Myocyte (in vitro differentiated cells): ENCODE measurements at regions not wholly inside any gene's neighbourhood (a gene's known extent, or its start where the extent isn't known, plus 50 kb on each side); places are given as distances from the start of the nearest gene placed in this dataset.
"Not testable (repeated sequence)": the region's sequence is repeated elsewhere in the genome, so short reads cannot be mapped to it uniquely, and the experiment has no call there.

Experiments
- DNase-seq: peaks from one replicate; pipeline ENCODE4 v3.0.0-alpha.2; 2012; ENCODE audit warnings: low read depth

- no peak for DNase-seq
Measured at GRCh38 chr14:48726080-48726642, 860.0 kb downstream of the RPS29 start.

- DNase-seq: no peak
Measured at GRCh38 chr14:48725051-48725734, 861.0 kb downstream of the RPS29 start.

GRCh38 chr14:48723841-48724495 lies 862.2 kb downstream of the RPS29 start:
- DNase-seq: no peak

- DNase-seq: no peak
Measured at GRCh38 chr14:48714366-48714765, 871.8 kb downstream of the RPS29 start.

- no peak for DNase-seq
Measured at GRCh38 chr14:48710133-48710532, 876.0 kb downstream of the RPS29 start.

GRCh38 chr14:48709277-48709785 lies 876.8 kb downstream of the RPS29 start:
- no peak for DNase-seq

- DNase-seq: no peak
Measured at GRCh38 chr14:48704639-48705038, 881.5 kb downstream of the RPS29 start.

- no peak for DNase-seq
Measured at GRCh38 chr14:48703728-48704467, 882.3 kb downstream of the RPS29 start.

GRCh38 chr14:48697362-48697761 lies 888.8 kb downstream of the RPS29 start:
- not testable (repeated sequence) for DNase-seq

- DNase-seq: no peak
Measured at GRCh38 chr14:48693793-48694192, 892.4 kb downstream of the RPS29 start.

GRCh38 chr14:48690349-48690748 lies 895.8 kb downstream of the RPS29 start:
- DNase-seq: no peak

GRCh38 chr14:48686650-48687049 lies 899.5 kb downstream of the RPS29 start:
- no peak for DNase-seq

GRCh38 chr14:48672506-48672905 lies 913.7 kb downstream of the RPS29 start:
- DNase-seq: no peak

- DNase-seq: no peak
Measured at GRCh38 chr14:48670939-48671338, 915.2 kb downstream of the RPS29 start.

GRCh38 chr14:48665077-48665784 lies 920.9 kb downstream of the RPS29 start:
- DNase-seq: no peak

- DNase-seq: no peak
Measured at GRCh38 chr14:48643241-48643640, 942.9 kb downstream of the RPS29 start.

GRCh38 chr14:48628870-48629269 lies 953.5 kb upstream of the MDGA2 start:
- no peak for DNase-seq

GRCh38 chr14:48622980-48623379 lies 947.6 kb upstream of the MDGA2 start:
- DNase-seq: no peak

- no peak for DNase-seq
Measured at GRCh38 chr14:48618057-48618456, 942.7 kb upstream of the MDGA2 start.

- no peak for DNase-seq
Measured at GRCh38 chr14:48616931-48617330, 941.5 kb upstream of the MDGA2 start.

- DNase-seq: no peak
Measured at GRCh38 chr14:48615618-48616017, 940.2 kb upstream of the MDGA2 start.
